GM18868 (cell line): ENCODE measurements at regions not wholly inside any gene's neighbourhood (a gene's known extent, or its start where the extent isn't known, plus 50 kb on each side); places are given as distances from the start of the nearest gene placed in this dataset.
A peak's percentile ranks its signal among the peaks of the same experiment; 100 is the strongest.

Source experiments
- ATAC-seq: cut with Tn5 transposase; IDR thresholded peaks from one replicate; pipeline ENCODE4 v1.9.1; 2021; ENCODE audit warnings: mild to moderate bottlenecking, moderate library complexity; ENCODE audit not compliant: unreplicated experiment

DNA sequence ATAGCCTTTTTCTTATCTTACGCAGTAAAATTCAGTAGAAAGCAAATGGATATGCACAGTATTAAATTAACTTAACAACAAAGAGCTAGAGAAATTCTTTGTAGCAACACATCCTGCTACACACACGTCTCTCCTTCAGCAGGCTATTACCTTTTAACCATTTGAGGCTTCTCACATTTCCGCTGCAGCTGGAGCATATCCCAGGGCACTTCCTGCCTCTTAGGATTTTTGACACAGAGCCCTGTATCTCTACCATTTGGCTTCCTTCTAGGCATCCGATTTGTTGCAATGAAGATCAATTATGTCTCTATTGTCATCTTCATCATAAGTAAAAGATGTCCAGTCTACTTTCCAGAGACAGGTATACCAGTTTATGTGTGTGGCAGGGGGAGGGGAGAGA is 292.4 kb upstream of the CBLB start:
- no peak for ATAC-seq

DNA sequence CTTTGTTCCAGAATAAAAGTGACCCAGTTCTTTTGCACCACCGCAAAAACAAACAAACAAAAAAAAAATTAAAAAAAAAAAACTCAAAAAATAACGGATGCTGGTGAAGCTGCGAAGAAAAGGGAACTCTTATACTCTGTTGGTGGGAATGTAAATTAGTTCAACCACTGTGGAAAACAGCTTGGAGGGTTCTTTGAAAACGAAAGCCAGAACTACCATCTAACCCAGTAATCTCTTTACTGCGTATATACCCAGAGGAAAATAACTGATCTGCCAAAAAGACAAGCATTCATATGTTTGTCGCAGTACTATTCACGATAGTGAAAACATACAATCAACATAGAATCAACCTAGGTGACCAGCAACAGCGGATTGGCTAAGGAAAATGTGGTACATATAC is 298.9 kb upstream of the CBLB start:
- ATAC-seq: no peak

DNA sequence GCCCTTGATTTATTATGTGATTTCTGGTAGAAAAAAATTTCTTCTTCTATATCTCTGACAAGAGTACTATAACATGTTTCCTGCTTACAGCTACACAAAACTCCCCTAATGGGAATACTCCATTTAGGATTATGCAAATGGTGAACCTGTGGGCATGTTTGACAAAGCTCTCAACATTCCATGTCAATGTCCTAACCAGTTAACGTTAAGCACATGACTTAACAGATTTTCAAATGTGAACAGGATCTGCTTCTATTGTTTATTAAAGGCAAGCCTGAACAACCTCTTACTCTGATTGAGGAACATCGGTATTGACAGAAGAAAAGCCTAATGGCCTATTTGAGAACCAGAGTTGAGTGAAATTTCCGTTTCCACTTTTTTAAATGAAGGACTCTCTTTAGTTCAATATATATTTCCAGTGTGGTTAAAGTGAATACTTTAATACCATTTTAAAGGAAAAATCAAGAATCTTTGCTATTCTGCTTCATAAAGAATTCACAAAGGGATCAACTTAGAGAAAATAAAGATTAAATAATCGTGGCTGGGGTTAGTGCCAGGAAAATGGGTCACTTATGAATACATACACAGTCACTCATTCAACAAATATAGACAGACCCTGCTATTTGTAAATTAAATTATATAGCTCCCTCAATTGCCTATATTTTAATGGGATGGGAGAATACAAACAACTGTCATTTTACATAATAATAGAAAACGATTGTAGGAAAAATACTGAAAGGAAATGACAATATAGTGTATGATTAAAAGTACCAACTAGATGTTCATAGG is 300.3 kb upstream of the CBLB start:
- ATAC-seq: no peak

DNA sequence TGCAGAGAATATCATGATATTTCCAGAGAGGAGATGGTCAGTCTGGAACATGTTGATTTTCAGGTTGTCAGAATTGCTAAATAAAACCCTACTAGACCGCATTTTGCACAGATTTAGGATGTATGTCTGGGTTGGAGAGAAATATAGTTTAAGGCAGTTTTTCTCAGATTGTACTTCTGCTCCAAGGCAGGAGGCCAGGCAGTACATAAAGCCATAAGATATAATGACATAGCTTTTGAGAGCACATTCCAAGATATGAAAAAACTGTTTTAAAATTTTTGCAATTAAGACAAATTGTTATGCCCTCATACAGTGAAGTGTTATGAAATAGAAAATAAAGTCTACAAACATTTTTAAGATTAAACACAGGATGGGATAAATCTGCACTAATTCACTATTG is 301.8 kb upstream of the CBLB start:
- ATAC-seq: no peak

DNA sequence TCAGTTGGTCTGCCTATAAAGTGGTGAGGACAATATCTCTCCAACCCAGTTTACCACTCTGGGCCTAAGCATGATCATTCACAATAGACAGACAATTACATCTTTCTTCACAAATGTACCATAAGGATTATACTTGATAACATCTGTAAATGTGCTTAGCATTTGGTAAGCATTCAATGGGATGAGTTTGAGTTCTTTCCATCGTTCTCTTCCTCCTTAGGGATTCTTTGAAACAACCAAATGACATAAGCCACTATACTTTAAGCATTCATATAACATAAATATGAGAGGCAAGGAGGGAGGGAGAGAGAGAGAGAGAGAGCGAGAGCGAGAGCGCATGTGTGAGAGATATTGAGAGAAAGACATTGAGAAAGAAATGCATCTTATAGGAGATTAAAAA is 303.3 kb upstream of the CBLB start:
- ATAC-seq: no peak

DNA sequence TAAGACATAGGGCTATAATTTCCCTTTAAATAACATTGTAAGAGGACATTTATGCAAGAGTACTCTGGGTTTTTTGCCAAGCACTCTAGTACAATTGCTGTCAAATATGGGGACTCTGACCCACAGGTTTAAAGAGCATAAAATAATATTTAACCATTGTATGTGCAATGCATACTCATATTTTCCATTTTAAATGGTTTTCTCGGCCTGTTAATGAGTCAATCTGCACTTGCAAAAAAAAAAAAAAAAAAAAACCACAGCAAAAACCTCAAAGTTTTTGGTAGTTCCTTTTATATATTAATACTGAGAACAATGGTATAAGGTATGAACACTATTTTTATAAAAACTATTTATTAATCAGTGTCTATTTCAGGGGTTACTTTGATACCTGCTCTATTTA is 304.0 kb upstream of the CBLB start:
- peak; percentile 57 for ATAC-seq

DNA sequence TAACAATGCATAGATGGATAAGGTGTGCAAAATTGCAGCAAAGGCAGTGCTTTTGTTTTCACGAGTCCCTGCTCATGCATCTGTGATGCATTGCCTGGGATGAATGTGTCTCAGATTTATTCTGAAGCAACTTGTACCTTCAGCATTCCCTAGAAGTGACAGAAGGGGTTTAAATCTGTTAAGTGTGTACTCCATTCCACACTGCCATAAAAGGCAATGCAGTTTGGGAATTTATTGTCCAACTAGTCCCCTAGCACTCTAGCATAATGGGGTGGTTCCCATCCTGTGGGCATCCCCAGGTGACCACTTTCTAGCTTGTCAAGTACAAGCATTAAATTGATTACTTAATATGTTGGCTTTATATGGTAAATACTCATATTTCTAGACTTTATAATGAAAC is 306.5 kb upstream of the CBLB start:
- no peak for ATAC-seq

DNA sequence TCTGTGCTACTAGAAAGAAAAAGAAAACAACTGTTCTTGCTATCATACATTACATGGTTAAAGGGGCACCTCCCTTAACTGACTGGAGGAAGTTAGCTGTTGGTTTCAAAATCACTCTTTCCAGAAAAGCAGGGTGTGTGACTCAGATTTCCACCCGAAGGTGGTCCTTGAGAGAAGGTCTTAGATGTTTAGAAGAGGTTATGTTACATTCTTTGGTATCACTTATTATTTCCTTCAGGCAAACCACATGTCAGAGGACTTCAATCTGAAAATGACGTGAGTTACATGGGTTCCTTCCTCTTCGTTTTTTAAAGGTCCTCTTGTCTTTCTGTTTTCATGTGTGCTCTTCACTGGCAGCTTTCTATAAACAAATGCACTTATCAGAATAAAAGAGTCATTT is 307.9 kb upstream of the CBLB start:
- peak; percentile 85 for ATAC-seq

DNA sequence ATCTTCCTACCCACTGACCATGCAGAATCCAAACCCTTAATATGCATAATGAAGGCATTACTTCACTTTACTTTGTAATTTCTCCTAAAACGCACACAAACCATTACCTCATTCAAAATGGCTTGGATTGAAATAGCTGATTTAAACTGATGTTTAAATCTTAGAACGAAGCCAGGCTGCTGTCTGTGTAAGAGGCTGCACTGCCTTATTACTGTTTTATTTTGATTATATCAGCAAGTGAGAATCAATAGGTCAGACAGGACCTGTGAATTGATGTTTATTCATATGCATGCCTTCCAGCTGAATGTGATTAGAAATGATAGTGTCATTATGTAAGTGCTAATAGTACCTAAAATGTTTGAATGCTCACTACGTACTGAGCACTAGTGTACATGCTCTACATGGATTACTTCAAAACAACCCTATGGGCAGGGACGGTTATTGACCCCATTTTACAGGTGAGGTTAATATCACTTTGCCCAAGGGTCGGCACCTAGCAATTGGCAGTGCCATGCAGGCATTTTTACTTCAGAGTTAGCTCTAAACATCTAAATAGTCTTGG is 314.2 kb upstream of the CBLB start:
- ATAC-seq: no peak

DNA sequence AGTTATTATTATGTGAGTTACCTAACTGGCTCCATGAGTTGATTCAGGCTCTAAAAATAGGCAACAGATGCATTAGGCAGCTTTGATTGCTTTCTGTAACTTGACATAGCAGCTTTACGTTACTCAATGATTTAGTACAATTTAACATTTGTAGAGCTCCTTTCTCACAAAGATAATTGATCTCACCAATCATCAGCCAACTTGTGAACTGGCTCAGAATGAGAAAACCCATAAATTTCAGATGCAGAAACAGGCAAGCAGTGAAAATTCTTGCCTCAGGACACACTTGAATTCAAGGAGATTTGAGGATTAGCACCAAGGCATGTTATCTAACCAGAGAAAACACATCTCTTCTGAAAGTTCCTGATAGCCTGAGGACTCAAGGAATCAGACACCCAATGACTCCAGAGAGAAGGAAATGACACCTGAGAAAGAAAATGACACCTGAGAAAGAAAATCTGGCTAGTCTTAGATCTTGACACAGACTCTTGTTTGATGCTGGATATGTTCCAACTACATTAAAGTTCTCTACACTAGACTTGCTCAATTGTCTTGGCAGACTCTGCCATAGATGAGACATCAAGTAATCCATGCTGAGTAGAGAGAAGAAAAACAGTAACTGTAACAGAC is 315.1 kb upstream of the CBLB start:
- ATAC-seq: peak; percentile 34

DNA sequence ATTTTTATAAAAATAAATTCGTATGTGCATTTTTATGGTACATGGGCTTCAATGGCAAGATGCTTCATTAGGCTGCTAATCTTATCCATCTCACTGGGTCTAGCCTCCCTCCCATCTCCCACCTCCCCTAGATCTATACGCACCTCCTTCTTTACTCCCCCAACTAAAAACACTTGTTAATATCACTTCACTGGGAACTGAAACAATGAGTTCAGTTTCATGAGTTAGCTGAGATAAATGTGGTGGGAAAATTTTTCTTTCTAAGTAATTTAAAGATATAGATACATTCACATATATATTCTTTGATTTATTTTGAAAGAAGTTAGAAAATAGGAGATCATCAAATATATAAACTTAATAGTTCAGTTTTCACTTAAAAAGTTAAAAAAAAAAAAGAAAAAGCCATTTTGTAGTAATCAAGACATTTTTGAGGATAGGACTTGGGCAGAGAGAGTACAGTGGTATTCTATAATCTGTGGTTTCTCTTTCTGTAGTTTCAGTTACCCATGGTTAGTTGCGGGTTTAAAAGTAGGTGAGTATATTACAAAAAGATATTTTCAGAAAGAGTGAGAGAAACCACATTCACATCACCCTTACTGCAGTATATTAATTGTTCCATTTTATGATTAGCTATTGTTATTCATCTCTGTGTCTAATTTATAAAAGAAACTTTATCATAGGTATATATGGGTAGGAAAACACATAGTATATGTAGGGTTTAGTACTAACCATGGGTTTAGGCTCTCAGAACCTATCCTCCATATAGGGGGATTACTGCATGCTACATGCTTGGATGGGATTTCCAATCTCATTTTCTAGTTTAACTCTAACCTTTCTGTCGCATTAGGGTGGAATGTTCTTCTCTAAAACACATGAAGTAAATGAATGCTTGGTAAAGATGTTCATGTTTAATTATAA is 316.0 kb upstream of the CBLB start:
- ATAC-seq: peak; percentile 92

DNA sequence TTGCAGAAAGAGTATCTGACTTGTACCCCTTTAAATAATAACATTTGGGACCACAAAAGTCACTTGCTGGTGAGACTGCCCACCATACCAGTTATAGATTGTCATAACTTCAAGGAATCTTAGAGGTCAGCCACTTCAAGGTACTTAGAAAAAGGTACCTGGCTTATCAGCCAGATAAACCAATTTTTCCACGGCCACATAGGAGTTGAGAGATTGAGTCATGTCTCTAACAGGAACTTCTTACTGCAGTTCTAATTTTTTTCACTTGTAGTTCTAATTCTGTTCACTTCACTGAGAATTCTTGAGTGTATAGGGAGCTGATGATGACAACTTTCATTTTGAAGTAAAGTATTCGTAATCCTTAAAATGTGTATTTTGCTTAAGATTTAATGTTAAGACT is 317.1 kb upstream of the CBLB start:
- no peak for ATAC-seq

DNA sequence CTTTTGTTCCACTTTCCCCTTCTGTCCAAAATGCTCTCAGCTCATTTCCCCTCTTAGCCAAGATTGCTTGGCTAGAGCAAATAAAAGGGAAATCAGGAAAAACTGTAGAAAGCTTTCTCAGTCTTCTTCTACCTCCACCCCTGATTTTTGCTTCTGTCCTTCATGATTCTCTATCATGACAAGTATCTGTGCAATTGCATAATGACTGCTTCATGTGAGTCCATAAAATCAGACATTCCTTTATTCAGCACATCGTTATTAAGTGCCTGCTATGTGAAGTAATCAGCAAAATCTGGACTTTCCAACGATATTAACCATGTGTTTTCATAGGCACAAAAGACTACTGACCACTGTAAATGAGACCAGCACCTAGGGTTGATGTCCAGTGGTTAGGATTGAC is 321.5 kb upstream of the CBLB start:
- ATAC-seq: no peak

DNA sequence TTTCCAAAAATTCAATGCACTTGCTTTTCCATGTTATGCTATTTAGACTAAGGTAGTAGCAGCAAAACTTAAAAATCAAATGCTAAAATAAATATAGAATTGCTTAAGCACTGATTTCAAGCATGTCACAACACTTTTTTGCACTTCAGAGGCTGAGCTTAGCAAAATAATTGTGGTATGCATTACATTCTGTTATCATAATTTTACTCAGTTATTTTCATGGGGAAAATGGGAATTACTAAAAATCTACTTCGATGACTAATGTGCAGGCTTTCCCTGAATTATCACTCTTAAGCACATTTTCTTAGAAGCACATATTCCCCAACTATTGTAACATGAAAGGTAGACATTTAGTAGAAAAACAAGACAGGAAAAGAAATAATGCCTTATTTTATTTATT is 322.4 kb upstream of the CBLB start:
- no peak for ATAC-seq

DNA sequence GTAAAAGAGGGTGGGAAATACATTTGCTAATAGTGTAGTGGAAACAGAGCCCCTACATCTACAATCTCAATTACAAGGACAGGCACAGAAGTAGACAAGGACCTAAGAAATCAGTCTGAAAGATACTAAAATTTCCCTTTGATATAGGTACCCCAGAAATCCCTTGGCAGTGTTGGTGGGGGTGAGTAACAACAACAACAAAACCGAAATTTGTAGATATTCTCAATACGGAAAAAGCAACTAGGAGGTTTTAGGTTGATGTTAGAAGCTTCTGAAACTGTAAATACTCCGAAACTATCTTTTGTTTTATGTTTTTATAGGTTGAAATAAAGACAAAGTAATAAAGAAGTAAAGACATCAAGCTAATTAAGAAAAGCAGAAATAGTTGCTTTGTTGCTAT is 323.1 kb upstream of the CBLB start:
- no peak for ATAC-seq

DNA sequence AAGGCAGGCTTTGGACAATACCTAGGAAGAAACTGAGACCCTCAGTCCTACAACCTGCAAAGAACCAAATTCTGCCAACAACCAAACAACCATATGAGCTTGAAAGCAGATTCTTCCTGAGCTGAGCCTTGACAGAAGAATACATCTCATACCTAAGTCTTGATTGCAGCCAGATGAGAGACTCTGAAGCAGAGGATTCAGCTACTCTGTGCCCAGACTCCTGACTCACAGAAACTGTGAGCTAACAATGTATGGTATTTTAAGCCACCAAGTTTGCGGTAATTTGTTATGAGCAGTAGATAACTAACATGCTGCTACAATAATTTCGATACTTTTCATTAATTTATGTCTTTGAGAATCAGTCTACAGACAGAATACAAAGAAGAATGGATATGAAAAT is 325.1 kb upstream of the CBLB start:
- ATAC-seq: no peak

DNA sequence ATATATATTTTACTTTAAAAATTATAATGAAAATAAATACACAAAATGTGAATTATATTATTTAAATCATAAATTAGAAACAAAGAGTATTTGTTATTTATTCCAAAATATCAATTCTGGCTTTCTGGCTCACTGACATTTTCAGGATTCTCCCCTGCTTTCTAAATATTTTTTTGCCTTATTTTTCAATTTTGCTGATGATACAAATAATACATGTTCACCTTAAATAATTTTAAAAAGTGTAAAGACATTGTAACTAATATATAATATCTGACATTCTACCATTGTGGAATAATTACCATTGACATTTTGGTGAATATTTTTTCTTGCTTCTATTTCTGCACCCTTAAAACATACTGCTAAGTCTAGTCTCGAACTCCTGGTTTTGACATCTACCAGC is 325.9 kb upstream of the CBLB start:
- no peak for ATAC-seq

DNA sequence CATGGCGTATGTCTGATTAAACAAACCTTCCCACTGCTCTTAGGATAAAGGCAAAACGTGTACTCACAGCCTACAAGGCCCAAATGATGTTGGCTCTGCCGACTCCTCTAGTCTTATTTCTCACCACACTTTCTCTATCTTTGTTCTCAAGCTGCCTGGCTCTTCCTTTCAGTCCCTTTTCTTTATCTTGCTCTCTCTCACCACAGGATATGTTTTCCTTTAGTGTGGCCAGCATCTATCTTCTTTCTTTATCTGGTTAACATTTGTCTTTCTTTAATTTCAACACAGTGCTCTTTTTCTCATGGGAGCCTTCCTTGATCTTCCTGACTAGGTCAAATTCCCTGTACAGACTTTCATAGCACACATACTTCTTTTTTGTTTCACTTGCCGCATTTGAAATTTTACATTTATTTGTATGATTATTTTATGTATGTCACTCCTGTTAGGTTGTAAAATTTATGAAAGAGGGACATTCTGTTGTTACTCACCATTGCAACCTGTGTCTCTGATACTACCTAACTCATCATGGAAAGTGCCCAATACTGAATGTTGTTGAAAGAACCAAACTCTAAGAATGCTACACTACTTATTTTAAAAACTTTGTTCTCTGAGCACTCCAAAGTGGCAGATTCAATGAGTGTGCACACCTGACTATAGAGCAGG is 328.9 kb upstream of the CBLB start:
- no peak for ATAC-seq

DNA sequence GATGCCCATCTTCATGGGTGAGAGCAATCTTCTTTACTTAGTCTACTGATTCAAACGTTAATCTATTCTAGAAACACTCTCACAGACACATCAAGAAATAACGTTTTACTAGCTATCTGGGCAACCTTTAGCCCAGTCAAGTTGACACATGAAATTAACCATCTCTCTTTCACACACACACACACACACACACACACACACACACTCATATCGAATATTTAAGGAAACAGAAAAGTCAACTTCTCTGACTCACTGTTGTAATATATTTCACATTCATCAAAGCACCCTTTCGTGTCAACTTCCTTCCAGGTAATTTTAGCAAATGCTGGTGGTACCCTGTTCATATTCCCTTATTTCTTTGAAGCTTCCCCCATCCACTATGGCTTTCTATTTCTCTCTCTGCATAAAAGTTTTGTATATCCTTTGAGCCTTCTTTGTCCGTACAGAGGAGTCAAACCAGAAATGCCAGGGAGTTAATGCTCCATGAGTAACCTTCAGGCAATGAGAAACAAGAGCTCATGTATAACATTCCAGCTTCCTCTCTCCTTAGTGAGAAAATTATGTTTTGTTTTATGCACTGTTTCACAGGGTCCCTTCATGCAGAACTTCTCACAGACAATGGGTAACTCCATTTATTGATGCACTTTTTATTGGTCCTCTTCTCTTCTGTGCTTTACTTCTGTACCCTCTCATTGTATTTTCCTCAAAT is 335.5 kb upstream of the CBLB start:
- no peak for ATAC-seq

DNA sequence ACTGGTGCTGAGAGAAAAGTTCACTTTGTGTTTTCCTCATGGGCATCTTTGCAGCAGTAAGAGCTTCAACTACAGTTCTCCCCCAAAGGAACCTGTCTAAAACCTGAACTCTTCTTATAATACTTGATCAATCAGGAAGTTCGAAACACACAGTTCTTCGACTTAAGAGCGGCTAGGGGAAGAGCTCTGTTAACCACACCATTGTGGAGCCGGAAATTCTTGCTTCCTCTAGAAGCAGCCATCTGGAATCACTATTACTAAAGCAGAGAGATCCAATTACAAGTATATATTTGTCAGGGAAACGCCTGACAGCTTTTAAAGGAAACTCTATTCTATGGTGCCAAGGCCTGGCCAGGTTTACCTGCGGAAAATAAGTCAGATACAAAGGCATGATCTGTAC is 337.3 kb upstream of the CBLB start:
- peak; percentile 83 for ATAC-seq
